Activated T-helper 2 cell treated with anti-CD3 and anti-CD28 coated beads, Interferon-gamma antibody, Interleukin-2, Interleukin-4, amounts not matched to agents 10 μg/mL and 5 μg/mL and 100 μg/mL, durations not matched to agents 14 hours and 24 hours and 36 hours (primary cell): ENCODE measurements at regions not wholly inside any gene's neighbourhood (a gene's known extent, or its start where the extent isn't known, plus 50 kb on each side); places are given as distances from the start of the nearest gene placed in this dataset.
"Not testable (repeated sequence)": the region's sequence is repeated elsewhere in the genome, so short reads cannot be mapped to it uniquely, and the experiment has no call there.

ENCODE experiments used
- DNase-seq: peaks from one replicate; pipeline ENCODE4 v3.0.0; 2021; ENCODE audit warnings: low spot score
- H3K27ac Mint-ChIP-seq: one replicate; pipeline ENCODE4 v1.8.0; 2021; ENCODE audit warnings: mixed read lengths
- H3K27me3 Mint-ChIP-seq: one replicate; pipeline ENCODE4 v1.8.0; 2021; ENCODE audit warnings: low read depth, mixed read lengths
- H3K36me3 Mint-ChIP-seq: one replicate; pipeline ENCODE4 v1.8.0; 2021; ENCODE audit warnings: low read depth, mixed read lengths
- H3K4me1 Mint-ChIP-seq: one replicate; pipeline ENCODE4 v1.8.0; 2021; ENCODE audit warnings: low read depth, mixed read lengths
- H3K4me3 Mint-ChIP-seq: one replicate; pipeline ENCODE4 v1.8.0; 2021; ENCODE audit warnings: low read depth, mild to moderate bottlenecking, moderate library complexity, mixed read lengths
- H3K9me3 Mint-ChIP-seq: one replicate; pipeline ENCODE4 v1.8.0; 2021; ENCODE audit warnings: mixed read lengths
- intact Hi-C: fragments of 100-400 bp; cut with micrococcal nuclease; formaldehyde crosslinking; loops from one replicate; pipeline ENCODE4 v1.15.1; 2023

DNA sequence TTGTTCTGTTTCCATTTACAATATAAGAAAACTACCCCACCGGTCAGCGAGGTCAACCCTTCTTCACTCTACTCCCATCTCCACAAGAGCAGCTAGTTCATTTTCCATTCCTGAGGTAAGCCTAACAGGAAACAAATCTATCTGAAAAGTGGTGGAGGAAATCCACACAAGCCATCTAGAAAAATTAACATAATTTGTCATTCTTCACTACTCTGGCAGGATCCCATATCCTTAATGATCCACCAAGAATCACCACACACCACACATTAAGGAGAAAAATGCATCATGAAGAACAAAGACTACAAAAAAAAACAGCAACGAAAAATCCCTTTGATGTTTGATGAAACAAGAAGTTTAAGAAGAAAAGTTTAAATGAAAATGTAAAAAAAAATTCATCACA is 1771.0 kb downstream of the EFNA5 start:
- Mint-ChIP-seq H3K27ac (no peak overlapping the region), H3K4me1 (no peaks in the 10 kb centered on the region), H3K9me3 (peaks cover 29% of the 10 kb centered on the region), H3K27me3 (no peaks in the 10 kb centered on the region), H3K36me3 (no peaks in the 10 kb centered on the region), H3K4me3 (no peak overlapping the region)
- DNase-seq = no peak
- intact Hi-C loops = no loop called here

DNA sequence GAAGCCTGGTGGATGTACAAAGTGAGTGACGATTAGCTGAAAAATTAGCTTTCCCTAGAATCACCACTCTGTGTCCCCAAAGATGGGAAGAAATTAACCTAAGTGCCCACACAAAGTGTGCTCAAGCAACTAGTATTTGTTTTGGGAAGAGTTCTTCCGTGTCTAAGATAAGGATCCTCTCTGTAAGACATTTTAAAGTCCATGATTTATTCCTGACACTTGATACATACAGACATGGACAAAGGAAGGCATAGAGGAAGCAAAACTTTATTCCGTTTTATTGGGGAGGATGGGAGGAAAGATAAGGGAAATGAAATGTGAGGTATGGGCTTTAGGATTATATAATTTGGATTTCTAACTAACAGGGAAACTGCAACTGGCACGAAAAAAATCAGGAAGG is 1772.6 kb downstream of the EFNA5 start:
- Mint-ChIP-seq H3K4me3 (no peak overlapping the region), H3K27ac (no peak overlapping the region), H3K4me1 (no peaks in the 10 kb centered on the region), H3K9me3 (peaks cover 28% of the 10 kb centered on the region), H3K36me3 (no peaks in the 10 kb centered on the region), H3K27me3 (no peaks in the 10 kb centered on the region)
- DNase-seq = no peak
- intact Hi-C loops = no loop called here

DNA sequence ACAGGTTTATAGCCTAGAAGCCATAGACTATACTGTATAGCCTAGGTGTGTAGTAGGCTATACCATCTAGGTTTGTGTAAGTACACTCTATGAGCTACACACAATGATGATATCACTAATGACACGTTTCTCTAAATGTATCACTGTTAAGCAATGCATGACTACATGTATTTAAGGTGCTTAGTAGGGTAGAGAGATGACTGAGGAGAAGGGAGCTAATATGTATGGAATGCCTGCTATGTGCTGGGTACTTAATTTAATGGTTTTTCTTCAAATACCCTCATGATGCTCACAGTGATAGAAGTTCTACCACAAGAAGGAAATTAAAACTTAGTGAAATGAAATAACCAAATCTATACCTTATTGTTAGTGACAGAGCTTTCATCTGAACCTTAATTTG is 1785.5 kb downstream of the EFNA5 start:
- no peak overlapping the region for H3K27ac Mint-ChIP-seq
- no peaks in the 10 kb centered on the region for H3K27me3 Mint-ChIP-seq
- H3K36me3 Mint-ChIP-seq = no peaks in the 10 kb centered on the region
- peaks cover 17% of the 10 kb centered on the region for H3K9me3 Mint-ChIP-seq
- no peak for DNase-seq
- H3K4me3 Mint-ChIP-seq = no peak overlapping the region
- no peaks in the 10 kb centered on the region for H3K4me1 Mint-ChIP-seq
- intact Hi-C loops = no loop called here

DNA sequence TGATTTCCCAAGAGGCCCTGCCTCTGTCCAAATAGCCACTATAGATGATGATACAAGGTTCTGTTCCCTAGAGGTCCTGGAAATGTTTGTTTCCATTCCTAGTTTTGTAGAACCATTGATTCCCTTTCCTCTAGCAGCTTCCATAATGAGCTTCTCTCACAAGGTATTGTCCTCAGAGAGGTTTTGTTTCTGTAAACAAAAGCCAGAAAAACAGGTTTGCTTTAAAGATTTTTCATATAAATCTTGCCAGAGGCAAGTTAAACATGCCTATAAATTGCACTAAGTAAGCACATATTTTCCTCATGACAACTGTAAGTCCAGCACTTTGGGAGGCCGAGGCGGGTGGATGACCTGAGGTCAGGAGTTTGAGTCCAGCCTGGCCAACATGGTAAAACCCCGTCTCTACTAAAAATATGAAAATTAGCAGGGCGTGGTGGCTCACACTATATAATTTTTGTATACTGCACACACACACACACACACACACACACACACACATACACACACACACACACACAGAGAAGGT is 1787.7 kb downstream of the EFNA5 start:
- Mint-ChIP-seq H3K27ac (no peak overlapping the region), H3K4me1 (no peaks in the 10 kb centered on the region), H3K9me3 (peaks cover 28% of the 10 kb centered on the region), H3K27me3 (no peaks in the 10 kb centered on the region), H3K4me3 (no peak overlapping the region), H3K36me3 (no peaks in the 10 kb centered on the region)
- no peak for DNase-seq
- intact Hi-C loops = no loop called here

DNA sequence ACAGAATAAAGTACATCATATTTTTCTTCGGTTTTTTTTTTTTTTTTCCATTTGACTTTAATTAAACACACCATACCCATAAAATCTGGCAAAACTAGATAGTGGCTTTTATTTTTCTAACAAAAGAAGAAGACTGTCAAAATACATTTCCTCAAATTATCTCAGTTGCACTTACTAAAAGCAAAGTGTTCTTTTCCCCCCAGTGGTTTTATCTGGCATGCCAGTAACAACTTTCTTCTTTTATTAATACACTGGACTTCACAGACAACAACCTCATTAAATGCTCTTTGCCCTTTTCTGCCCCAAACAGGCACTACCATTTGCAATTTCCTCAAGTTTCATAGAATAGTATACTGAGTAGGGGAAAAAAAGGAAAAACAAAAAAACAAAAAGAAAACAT is 1792.3 kb downstream of the EFNA5 start:
- intact Hi-C loops = no loop called here
- no peak for DNase-seq
- Mint-ChIP-seq H3K4me1 (no peaks in the 10 kb centered on the region), H3K27me3 (no peaks in the 10 kb centered on the region), H3K9me3 (peaks cover 26% of the 10 kb centered on the region), H3K4me3 (no peak overlapping the region), H3K27ac (no peak overlapping the region), H3K36me3 (no peaks in the 10 kb centered on the region)

DNA sequence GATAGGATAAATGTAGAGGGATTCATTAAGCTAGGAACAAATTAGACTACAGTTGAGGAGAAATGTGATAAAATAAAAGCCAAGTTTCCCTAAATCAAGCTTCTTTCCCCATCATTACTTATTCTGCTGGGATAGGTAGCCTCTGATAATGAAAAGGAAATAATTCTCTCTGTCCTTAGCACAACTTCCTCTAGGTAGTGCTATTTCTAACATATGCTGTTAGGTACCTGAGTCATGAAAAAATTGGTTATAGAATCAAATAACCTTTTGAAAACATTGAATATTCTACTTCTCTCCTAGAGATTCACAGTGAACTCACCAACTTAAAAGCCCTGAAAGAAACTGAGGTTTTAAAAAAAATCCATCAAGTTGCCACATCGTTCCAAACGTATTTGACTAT is 1793.1 kb downstream of the EFNA5 start:
- H3K4me1 Mint-ChIP-seq = no peaks in the 10 kb centered on the region
- no peak for DNase-seq
- no peak overlapping the region for H3K4me3 Mint-ChIP-seq
- H3K9me3 Mint-ChIP-seq = peaks cover 33% of the 10 kb centered on the region
- H3K27me3 Mint-ChIP-seq = no peaks in the 10 kb centered on the region
- H3K27ac Mint-ChIP-seq = no peak overlapping the region
- intact Hi-C loops = no loop called here
- no peaks in the 10 kb centered on the region for H3K36me3 Mint-ChIP-seq

DNA sequence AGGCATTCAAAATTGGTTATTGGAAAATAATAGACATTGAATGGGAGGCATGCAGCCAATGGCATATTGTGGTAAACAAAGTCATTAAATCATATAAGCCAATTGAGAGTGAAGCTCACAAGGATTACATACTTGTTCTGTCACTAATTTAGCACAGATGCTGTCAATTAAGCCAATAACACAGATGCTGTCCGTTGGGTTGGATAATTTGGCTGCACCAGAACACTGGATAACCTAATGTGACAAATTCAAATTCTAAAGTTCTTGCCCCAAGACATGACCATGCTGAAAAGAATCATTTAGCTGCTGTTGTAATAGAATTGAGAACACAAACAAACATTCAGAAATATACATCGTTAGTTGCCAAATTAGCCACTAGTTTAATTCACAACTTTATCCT is 1796.4 kb downstream of the EFNA5 start:
- no peaks in the 10 kb centered on the region for H3K27me3 Mint-ChIP-seq
- H3K27ac Mint-ChIP-seq = no peak overlapping the region
- no peaks in the 10 kb centered on the region for H3K36me3 Mint-ChIP-seq
- H3K4me1 Mint-ChIP-seq = no peaks in the 10 kb centered on the region
- H3K9me3 Mint-ChIP-seq = peaks cover 25% of the 10 kb centered on the region
- DNase-seq = no peak
- H3K4me3 Mint-ChIP-seq = no peak overlapping the region
- intact Hi-C loops = no loop called here

DNA sequence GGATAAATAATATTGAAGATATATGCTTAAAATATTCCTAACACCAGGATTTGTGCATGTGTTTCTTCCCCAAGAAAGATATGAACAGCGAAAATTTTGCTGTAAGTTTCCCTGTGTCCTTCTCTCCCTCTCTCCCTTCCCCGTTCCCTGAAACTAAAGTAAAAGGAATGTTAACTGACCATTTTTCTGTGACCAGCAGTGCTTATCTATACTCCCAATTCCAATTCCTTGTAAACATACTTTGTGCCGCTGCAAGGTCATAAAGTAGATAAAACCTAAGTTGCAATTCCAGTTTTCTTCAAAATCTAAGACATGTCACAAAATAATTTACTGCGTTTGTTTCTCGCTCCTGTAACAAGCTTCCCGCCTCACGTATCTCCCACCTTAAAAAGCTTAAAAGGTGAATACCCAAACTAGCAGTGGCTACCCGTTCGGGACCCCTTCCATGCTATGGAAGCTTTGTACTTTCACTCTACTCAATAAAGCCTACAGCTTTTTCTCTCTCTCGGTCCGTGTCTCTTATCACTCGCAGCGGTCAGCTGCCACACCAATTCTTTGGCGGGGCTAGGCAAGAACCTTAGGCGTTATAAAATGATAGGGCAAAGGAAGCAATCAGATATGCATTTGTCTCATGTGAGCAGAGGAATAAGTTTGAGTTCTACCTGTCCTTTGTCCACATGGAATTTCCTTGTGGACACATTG is 1798.0 kb downstream of the EFNA5 start:
- DNase-seq = no peak
- Mint-ChIP-seq H3K27me3 (no peaks in the 10 kb centered on the region), H3K36me3 (no peaks in the 10 kb centered on the region), H3K4me3 (no peak overlapping the region), H3K4me1 (no peaks in the 10 kb centered on the region), H3K27ac (no peak overlapping the region), H3K9me3 (peaks cover 19% of the 10 kb centered on the region)
- intact Hi-C loops = no loop called here

DNA sequence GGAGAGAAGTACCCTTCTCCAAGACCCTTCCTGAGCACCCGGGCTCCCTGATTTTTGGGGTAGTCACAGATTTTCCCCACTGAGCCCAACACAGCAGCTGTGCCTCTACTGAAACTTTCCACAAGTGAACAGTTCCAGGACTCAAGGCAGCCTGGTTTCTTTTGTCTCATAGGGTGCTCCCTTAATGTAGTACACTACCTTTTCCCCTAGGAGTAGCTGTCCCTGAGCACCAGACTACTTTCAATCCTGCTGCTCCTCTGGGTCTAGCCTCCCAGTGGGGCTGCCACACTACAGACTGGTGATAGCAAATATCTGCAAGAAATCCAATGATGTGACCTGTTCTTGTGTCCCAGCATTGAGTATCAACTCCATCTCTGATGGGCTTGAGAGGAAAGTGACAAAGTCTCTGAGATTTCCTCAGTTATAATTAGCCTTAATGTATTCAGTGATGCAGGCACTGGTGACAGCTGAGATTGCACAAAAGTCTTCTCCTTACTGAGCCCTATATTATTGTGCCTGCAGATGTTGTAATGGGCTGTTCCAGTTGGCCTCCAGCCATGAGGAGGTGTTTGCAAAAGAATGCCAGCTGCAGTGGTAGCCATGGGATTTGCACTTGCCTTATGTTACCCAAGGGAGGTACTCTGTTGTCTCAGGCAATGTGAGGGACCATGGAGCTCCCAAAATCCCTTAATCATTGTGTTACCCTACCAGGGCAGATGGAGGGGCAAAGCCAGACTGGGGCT is 1802.5 kb downstream of the EFNA5 start:
- H3K36me3 Mint-ChIP-seq = no peaks in the 10 kb centered on the region
- H3K9me3 Mint-ChIP-seq = peaks cover 26% of the 10 kb centered on the region
- DNase-seq = no peak
- intact Hi-C loops = no loop called here
- no peak overlapping the region for H3K4me3 Mint-ChIP-seq
- H3K4me1 Mint-ChIP-seq = no peaks in the 10 kb centered on the region
- no peak overlapping the region for H3K27ac Mint-ChIP-seq
- no peaks in the 10 kb centered on the region for H3K27me3 Mint-ChIP-seq

DNA sequence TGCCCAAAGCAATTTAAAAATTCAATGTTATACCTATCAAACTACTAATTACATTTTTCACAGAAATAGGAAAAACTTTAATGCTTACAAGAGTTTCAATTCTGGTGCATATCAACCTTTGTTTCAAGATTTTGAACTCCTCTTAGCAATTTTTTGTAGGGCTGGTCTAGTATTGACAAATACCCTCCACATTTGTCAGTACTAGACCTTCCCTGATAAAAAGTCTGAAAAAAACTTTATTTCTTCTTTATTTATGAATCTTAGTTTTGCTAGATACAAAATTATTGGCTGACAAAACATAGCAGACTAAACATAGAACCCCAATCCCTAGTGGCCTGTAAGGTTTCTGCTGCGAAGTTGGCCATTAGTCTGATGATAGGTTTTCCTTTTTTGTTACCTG is 1804.9 kb downstream of the EFNA5 start:
- Mint-ChIP-seq H3K27ac (no peak overlapping the region), H3K4me1 (no peaks in the 10 kb centered on the region), H3K4me3 (no peak overlapping the region), H3K9me3 (peaks cover 24% of the 10 kb centered on the region), H3K27me3 (no peaks in the 10 kb centered on the region), H3K36me3 (no peaks in the 10 kb centered on the region)
- DNase-seq = no peak
- intact Hi-C loops = no loop called here

DNA sequence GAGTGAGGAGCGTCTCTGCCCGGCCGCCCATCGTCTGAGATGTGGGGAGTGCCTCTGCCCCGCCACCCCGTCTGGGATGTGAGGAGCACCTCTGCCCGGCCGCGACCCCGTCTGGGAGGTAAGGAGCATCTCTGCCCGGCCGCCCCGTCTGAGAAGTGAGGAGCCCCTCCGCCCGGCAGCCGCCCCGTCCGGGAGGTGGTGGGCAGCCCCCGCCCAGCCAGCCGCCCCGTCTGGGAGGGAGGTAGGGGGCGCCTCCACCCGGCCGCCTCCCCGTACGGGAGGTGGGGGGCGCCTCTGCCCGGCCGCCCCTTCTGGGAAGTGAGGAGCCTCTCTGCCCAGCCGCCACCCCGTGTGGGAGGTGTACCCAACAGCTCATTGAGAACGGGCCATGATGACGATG is 1811.4 kb downstream of the EFNA5 start:
- not testable (repeated sequence) for H3K36me3 Mint-ChIP-seq

DNA sequence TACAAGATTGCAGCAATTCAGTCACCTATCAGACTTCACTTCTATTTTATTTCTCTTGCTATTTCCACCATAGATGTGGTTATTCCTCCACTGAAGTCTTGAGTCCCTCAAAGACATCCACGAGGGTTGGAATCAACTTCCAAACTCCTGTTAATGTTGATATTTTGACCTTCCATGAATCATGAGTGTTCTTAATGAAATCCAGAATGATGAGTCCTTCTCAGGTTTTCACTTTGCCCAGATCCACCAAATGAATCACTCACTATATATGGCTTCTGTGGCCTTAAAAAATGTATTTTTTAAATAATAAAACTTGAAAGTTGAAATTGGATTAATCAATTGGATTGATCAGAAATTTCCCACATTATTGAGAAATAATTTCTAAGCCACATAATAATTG is 1821.0 kb downstream of the EFNA5 start:
- Mint-ChIP-seq H3K27me3 (no peaks in the 10 kb centered on the region), H3K4me1 (no peaks in the 10 kb centered on the region), H3K27ac (no peak overlapping the region), H3K4me3 (no peak overlapping the region), H3K9me3 (peaks cover 19% of the 10 kb centered on the region), H3K36me3 (no peaks in the 10 kb centered on the region)
- DNase-seq = no peak
- intact Hi-C loops = no loop called here

More for the DNA sequence above, 1811.4 kb downstream of the EFNA5 start:
- intact Hi-C loops, H3K4me1 Mint-ChIP-seq, H3K4me3 Mint-ChIP-seq, H3K27me3 Mint-ChIP-seq, H3K27ac Mint-ChIP-seq, DNase-seq: not testable (repeated sequence)
- peaks cover 33% of the 10 kb centered on the region for H3K9me3 Mint-ChIP-seq

DNA sequence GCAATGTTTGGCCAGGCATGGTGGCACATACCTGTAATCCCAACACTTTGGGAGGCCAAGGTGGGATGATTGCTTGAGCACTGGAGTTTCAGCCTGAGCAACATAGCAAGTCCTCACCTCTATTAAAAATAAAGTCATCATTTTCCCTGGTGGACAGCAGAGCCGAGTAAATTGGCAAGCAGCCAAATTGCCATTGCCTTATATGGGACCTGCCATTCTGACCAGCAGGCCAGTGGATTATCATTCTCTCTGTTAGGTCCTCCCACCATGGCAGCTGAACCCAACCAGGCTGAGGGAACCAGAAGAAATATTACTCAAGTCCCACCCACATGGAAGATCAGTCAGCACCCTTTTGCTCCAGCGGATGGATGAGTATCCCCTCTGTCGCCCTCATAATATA is 1829.9 kb downstream of the EFNA5 start:
- H3K4me3 Mint-ChIP-seq = no peak overlapping the region
- H3K4me1 Mint-ChIP-seq = no peaks in the 10 kb centered on the region
- intact Hi-C loops = no loop called here
- DNase-seq = no peak
- no peaks in the 10 kb centered on the region for H3K36me3 Mint-ChIP-seq
- no peaks in the 10 kb centered on the region for H3K27me3 Mint-ChIP-seq
- no peak overlapping the region for H3K27ac Mint-ChIP-seq
- H3K9me3 Mint-ChIP-seq = peaks cover 33% of the 10 kb centered on the region
